ENCODE measurements at regions not wholly inside any gene's neighbourhood (a gene's known extent, or its start where the extent isn't known, plus 50 kb on each side); places are given as distances from the start of the nearest gene placed in this dataset.

GRCh38 chr12:45102818-45103217 lies 51.9 kb upstream of the DBX2 start:
- DNase-seq = no peak

- DNase-seq = no peak
Observed at GRCh38 chr12:45105996-45106395, 55.1 kb upstream of the DBX2 start.

GRCh38 chr12:45112306-45112705 lies 61.4 kb upstream of the DBX2 start:
- no peak for DNase-seq

- no peak for DNase-seq
Observed at GRCh38 chr12:45121224-45121623, 70.3 kb upstream of the DBX2 start.

GRCh38 chr12:45122768-45123380 lies 72.0 kb upstream of the DBX2 start:
- DNase-seq = peak; percentile 40

GRCh38 chr12:45124485-45125155 lies 73.7 kb upstream of the DBX2 start:
- DNase-seq = no peak

GRCh38 chr12:45125997-45126396 lies 75.1 kb upstream of the DBX2 start:
- no peak for DNase-seq

GRCh38 chr12:45128637-45129036 lies 77.7 kb upstream of the DBX2 start:
- DNase-seq = no peak

- peak; percentile 74 for DNase-seq
Observed at GRCh38 chr12:45130881-45131281, 80.0 kb upstream of the DBX2 start.

- no peak for DNase-seq
Observed at GRCh38 chr12:45131506-45131905, 80.6 kb upstream of the DBX2 start.

GRCh38 chr12:45138609-45139008 lies 77.3 kb upstream of the ANO6 start:
- DNase-seq = no peak

- DNase-seq = no peak
Observed at GRCh38 chr12:45148006-45148405, 67.9 kb upstream of the ANO6 start.

GRCh38 chr12:45148619-45149018 lies 67.3 kb upstream of the ANO6 start:
- no peak for DNase-seq

GRCh38 chr12:45165284-45165683 lies 50.6 kb upstream of the ANO6 start:
- DNase-seq = no peak

- DNase-seq = no peak
Observed at GRCh38 chr12:45166056-45166455, 49.8 kb upstream of the ANO6 start.
